Hepatocyte (in vitro differentiated cells): ENCODE measurements at regions not wholly inside any gene's neighbourhood (a gene's known extent, or its start where the extent isn't known, plus 50 kb on each side); places are given as distances from the start of the nearest gene placed in this dataset.

Source experiments
- DNase-seq: peaks from one replicate; pipeline ENCODE4 v3.0.0-alpha.2; 2016; ENCODE audit warnings: low spot score
- H2AFZ ChIP-seq: fragments of 200-600 bp; sonication (generic); 2 replicates; pipeline ENCODE4 v1.6.0; 2016; ENCODE audit warnings: antibody characterized with exemption, mild to moderate bottlenecking
- H3K27ac ChIP-seq: fragments of 200-600 bp; sonication (generic); 2 replicates; pipeline ENCODE4 v1.5.1; 2016; ENCODE audit warnings: mild to moderate bottlenecking
- H3K27me3 ChIP-seq: fragments of 200-600 bp; sonication (generic); 2 replicates; pipeline ENCODE4 v1.6.1; 2016
- H3K36me3 ChIP-seq: fragments of 200-600 bp; sonication (generic); replicated peaks from 2 replicates; pipeline ENCODE4 v1.5.1; 2016; ENCODE audit warnings: low read depth; ENCODE audit not compliant: insufficient read depth
- H3K4me1 ChIP-seq: fragments of 200-600 bp; sonication (generic); 2 replicates; pipeline ENCODE4 v1.5.1; 2016; ENCODE audit warnings: mild to moderate bottlenecking, moderate library complexity; ENCODE audit not compliant: insufficient read depth
- H3K4me2 ChIP-seq: fragments of 200-600 bp; sonication (generic); 2 replicates; pipeline ENCODE4 v1.6.0; 2016
- H3K4me3 ChIP-seq: fragments of 200-600 bp; sonication (generic); 2 replicates; pipeline ENCODE4 v1.5.1; 2016; ENCODE audit warnings: mild to moderate bottlenecking
- H3K79me2 ChIP-seq: fragments of 200-600 bp; sonication (generic); 2 replicates; pipeline ENCODE4 v1.6.0; 2017; ENCODE audit warnings: mild to moderate bottlenecking
- H3K9me2 ChIP-seq: fragments of 200-600 bp; sonication (generic); replicated peaks from 2 replicates; pipeline ENCODE4 v1.6.0; 2017; ENCODE audit warnings: mild to moderate bottlenecking; ENCODE audit not compliant: insufficient read depth
- H3K9me3 ChIP-seq: fragments of 200-600 bp; sonication (generic); 2 replicates; pipeline ENCODE4 v1.5.1; 2016; ENCODE audit warnings: low read depth, mild to moderate bottlenecking
- H4K20me1 ChIP-seq: fragments of 200-600 bp; sonication (generic); 2 replicates; pipeline ENCODE4 v1.6.0; 2016; ENCODE audit warnings: mild to moderate bottlenecking; ENCODE audit not compliant: insufficient read depth, poor library complexity, severe bottlenecking
- EZH2 ChIP-seq: fragments of 200-600 bp; sonication (generic); IDR thresholded peaks from 2 replicates; pipeline ENCODE4 v1.6.1; 2016; ENCODE audit warnings: antibody characterized with exemption, mild to moderate bottlenecking, borderline replicate concordance
- EZH2phosphoT487 ChIP-seq: fragments of 200-600 bp; sonication (generic); IDR thresholded peaks from one replicate; pipeline ENCODE4 v1.6.1; 2018; ENCODE audit warnings: antibody characterized with exemption, mild to moderate bottlenecking, low read depth, moderate library complexity; ENCODE audit not compliant: unreplicated experiment, severe bottlenecking
- WGBS: methylation state at CpG from one replicate; pipeline ENCODE4 v1.1.6; 2016; ENCODE audit warnings: low lambda C conversion rate; ENCODE audit errors: missing lambda C conversion rate; 5-methylcytosine and 5-hydroxymethylcytosine counted together
- TF ChIP-seq, protein P1 (sequence below): fragments of 200-600 bp; sonication (generic); IDR thresholded peaks from 2 replicates; pipeline ENCODE4 v1.5.1; 2016; ENCODE audit warnings: antibody characterized with exemption, mild to moderate bottlenecking; ENCODE audit not compliant: poor library complexity

DNA sequence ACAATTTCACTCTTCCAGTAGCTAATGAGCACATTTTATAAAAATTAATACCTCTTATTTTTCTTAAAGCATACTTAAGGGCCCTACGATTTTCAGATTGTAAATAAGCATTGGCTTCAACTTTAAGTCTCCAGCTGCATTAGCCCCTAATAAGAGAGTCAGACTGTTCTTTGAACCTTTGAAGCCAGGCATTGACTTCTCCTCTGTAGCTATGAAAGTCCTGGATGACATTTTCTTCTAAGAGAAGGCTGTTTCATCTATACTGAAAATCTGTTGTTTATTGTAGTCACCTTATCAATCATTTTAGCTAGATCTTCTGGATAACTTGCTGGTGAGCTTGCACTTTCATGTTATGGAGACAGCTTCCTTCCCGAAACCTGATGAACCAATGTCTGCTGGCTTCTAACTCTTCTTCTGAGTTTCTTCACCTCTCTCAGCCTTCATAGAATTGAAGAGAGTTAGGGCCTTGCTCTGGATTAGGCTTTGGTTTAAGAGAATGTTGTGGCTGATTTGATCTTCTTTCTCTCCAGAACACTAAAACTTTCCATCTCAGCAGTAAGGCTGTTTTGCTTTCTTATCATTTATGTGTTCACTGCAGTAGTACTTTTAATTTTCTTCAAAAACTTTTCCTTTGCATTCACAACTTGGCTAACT is 377.1 kb upstream of the RGS6 start:
- TF ChIP-seq, protein P1, sequence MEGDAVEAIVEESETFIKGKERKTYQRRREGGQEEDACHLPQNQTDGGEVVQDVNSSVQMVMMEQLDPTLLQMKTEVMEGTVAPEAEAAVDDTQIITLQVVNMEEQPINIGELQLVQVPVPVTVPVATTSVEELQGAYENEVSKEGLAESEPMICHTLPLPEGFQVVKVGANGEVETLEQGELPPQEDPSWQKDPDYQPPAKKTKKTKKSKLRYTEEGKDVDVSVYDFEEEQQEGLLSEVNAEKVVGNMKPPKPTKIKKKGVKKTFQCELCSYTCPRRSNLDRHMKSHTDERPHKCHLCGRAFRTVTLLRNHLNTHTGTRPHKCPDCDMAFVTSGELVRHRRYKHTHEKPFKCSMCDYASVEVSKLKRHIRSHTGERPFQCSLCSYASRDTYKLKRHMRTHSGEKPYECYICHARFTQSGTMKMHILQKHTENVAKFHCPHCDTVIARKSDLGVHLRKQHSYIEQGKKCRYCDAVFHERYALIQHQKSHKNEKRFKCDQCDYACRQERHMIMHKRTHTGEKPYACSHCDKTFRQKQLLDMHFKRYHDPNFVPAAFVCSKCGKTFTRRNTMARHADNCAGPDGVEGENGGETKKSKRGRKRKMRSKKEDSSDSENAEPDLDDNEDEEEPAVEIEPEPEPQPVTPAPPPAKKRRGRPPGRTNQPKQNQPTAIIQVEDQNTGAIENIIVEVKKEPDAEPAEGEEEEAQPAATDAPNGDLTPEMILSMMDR = no peak
- TF ChIP-seq EZH2phosphoT487 (no peak), EZH2 (no peak)
- no peaks in the 10 kb centered on the region for H3K9me3 ChIP-seq
- no peak overlapping the region for H3K4me3 ChIP-seq
- H4K20me1 ChIP-seq = no peaks in the 10 kb centered on the region
- H3K27me3 ChIP-seq = no peaks in the 10 kb centered on the region
- peaks cover 29% of the 10 kb centered on the region for H3K79me2 ChIP-seq
- H3K36me3 ChIP-seq = no peaks in the 10 kb centered on the region
- H3K9me2 ChIP-seq = no peaks in the 10 kb centered on the region
- H3K4me2 ChIP-seq = peak overlapping the region; percentile 51
- WGBS = 77% methylated on average over 2 of the region's 2 CpGs
- H2AFZ ChIP-seq = no peak overlapping the region
- H3K4me1 ChIP-seq = peaks cover 16% of the 10 kb centered on the region
- DNase-seq = no peak
- peak overlapping the region; percentile 80 for H3K27ac ChIP-seq

DNA sequence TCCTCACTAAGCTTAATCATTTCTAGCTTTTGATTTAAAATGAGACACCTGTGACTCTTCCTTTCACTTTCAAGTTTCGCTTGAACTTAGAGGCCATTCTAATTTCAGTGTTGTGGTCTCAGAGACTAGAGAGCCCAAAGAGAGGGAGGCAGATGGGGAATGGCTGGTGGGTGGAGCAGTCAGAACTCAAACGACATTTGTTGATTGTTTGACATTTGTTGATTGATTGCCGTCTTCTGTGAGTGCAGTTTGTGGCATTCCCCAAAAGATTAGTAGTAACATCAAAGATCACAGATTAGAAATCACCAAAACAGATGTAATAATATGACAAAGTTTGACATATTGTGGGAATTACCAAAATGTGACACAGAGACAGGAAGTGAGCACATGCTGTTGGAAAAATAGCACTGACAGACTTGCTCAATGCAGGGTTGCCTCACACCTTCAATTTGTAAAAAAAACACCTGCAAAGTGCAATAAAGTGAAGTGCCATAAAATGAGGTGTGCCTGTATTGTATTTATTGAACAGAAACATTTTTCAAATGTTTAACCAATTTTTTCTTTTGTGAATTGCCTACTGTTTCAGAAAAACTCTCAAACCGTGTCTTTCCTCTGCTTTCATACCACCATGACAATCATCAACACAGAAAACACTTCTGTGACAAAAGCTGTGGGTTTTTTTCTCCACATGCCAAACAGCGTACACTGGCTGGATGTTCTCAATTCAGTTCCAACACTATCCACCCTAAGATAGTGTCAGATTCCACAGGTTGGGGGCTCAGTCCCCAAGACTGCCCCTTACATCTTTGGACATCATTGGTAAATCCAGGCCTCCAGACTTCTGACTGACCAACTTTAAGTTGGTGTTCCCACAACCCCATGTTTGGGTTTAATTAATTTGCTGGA is 376.3 kb upstream of the RGS6 start:
- TF ChIP-seq EZH2 = no peak
- TF ChIP-seq, protein P1 = no peak
- TF ChIP-seq EZH2phosphoT487 = no peak
- Histone ChIP-seq H3K79me2 (peaks cover 32% of the 10 kb centered on the region), H3K4me3 (no peak overlapping the region), H3K9me3 (no peaks in the 10 kb centered on the region), H3K9me2 (no peaks in the 10 kb centered on the region), H3K36me3 (no peaks in the 10 kb centered on the region), H4K20me1 (no peaks in the 10 kb centered on the region), H3K27me3 (no peaks in the 10 kb centered on the region), H2AFZ (no peak overlapping the region), H3K4me2 (peak overlapping the region; percentile 51), H3K27ac (peak overlapping the region; percentile 91), H3K4me1 (peaks cover 16% of the 10 kb centered on the region)
- 52% methylated on average over 5 of the region's 5 CpGs for WGBS
- DNase-seq = peak; percentile 36

DNA sequence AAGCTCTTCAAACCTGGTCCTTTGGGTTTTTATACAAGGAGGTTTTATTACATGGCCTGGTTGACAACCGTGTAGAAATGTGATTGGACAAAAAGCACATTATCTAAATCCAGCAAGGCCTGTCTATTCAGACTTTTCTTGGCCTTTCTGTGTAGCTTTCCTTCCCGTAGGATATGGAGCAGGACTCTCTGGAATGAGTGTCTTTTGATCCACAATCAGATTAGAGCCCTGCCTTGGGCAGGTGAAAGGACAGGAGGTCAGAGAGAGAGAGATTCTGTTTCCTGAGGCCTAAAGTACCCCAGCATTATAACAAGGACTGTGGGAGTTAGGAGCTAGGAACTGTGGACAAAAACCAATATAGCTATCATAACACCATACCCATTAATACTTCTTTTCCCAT is 375.5 kb upstream of the RGS6 start:
- no peak for DNase-seq
- no peaks in the 10 kb centered on the region for H3K9me2 ChIP-seq
- 41% methylated on average over 2 of the region's 2 CpGs for WGBS
- H3K27me3 ChIP-seq = no peaks in the 10 kb centered on the region
- TF ChIP-seq, protein P1 = no peak
- TF ChIP-seq EZH2phosphoT487 (no peak), EZH2 (no peak)
- no peak overlapping the region for H3K4me3 ChIP-seq
- peak overlapping the region; percentile 51 for H3K4me2 ChIP-seq
- no peaks in the 10 kb centered on the region for H3K9me3 ChIP-seq
- H3K79me2 ChIP-seq = peaks cover 37% of the 10 kb centered on the region
- no peak overlapping the region for H2AFZ ChIP-seq
- H3K27ac ChIP-seq = peak overlapping the region; percentile 91
- peaks cover 16% of the 10 kb centered on the region for H3K4me1 ChIP-seq
- no peaks in the 10 kb centered on the region for H3K36me3 ChIP-seq
- H4K20me1 ChIP-seq = no peaks in the 10 kb centered on the region
